Neural cell (in vitro differentiated cells): ENCODE measurements at regions not wholly inside any gene's neighbourhood (a gene's known extent, or its start where the extent isn't known, plus 50 kb on each side); places are given as distances from the start of the nearest gene placed in this dataset.

Experiments
- H2AFZ ChIP-seq: fragments of 200-600, 300-800 bp; sonication (generic), shearing (Covaris generic); 2 replicates; pipeline ENCODE4 v1.6.0; 2014; ENCODE audit warnings: low read depth, mild to moderate bottlenecking, antibody characterized with exemption, low read length, moderate library complexity
- H3F3A ChIP-seq: fragments of 200-600 bp; shearing (Covaris generic); 2 replicates; pipeline ENCODE4 v1.6.1; 2016; ENCODE audit warnings: mild to moderate bottlenecking, moderate library complexity, mixed read lengths, antibody characterized with exemption, low read length; ENCODE audit not compliant: insufficient read depth, poor library complexity, severe bottlenecking
- H3K27ac ChIP-seq: fragments of 200-600, 300-800 bp; sonication (generic), shearing (Covaris generic); 2 replicates; pipeline ENCODE4 v1.5.1; 2014; ENCODE audit warnings: mild to moderate bottlenecking, low read length, moderate library complexity
- H3K27me3 ChIP-seq: fragments of 300-800, 200-600 bp; sonication (generic), shearing (Covaris generic); 2 replicates; pipeline ENCODE4 v1.6.0; 2014; ENCODE audit warnings: mild to moderate bottlenecking, low read depth, low read length, moderate library complexity; ENCODE audit not compliant: insufficient read depth
- H3K36me3 ChIP-seq: fragments of 300-800, 200-600 bp; sonication (generic), shearing (Covaris generic); 2 replicates; pipeline ENCODE4 v1.5.1; 2014; ENCODE audit warnings: mild to moderate bottlenecking, antibody characterized with exemption, low read length, moderate library complexity; ENCODE audit not compliant: insufficient read depth
- H3K4me2 ChIP-seq: fragments of 300-800, 200-600 bp; sonication (generic), shearing (Covaris generic); 2 replicates; pipeline ENCODE4 v1.6.0; 2014; ENCODE audit warnings: mild to moderate bottlenecking, low read length
- H3K4me3 ChIP-seq: fragments of 300-800, 200-600 bp; sonication (generic), shearing (Covaris generic); 2 replicates; pipeline ENCODE4 v1.5.1; 2014; ENCODE audit warnings: mild to moderate bottlenecking, low read length, moderate library complexity
- H3K79me2 ChIP-seq: fragments of 200-600 bp; shearing (Covaris generic); replicated peaks from 2 replicates; pipeline ENCODE4 v1.6.0; 2014; ENCODE audit warnings: mild to moderate bottlenecking, low read length, moderate library complexity; ENCODE audit not compliant: insufficient read depth
- H3K9ac ChIP-seq: fragments of 300-800, 200-600 bp; sonication (generic), shearing (Covaris generic); 2 replicates; pipeline ENCODE4 v1.6.1; 2016; ENCODE audit warnings: mild to moderate bottlenecking, low read length, mixed read lengths
- H3K9me2 ChIP-seq: fragments of 200-600 bp; shearing (Covaris generic); 2 replicates; pipeline ENCODE4 v1.6.1; 2016; ENCODE audit warnings: mild to moderate bottlenecking, low read length, mixed read lengths; ENCODE audit not compliant: insufficient read depth
- H3K9me3 ChIP-seq: fragments of 200-600, 300-800 bp; sonication (generic), shearing (Covaris generic); 2 replicates; pipeline ENCODE4 v1.6.1; 2016; ENCODE audit warnings: mild to moderate bottlenecking, mixed run types, low read length, moderate library complexity, mixed read lengths
- H4K20me1 ChIP-seq: fragments of 200-600 bp; shearing (Covaris generic); 2 replicates; pipeline ENCODE4 v1.6.1; 2016; ENCODE audit warnings: mild to moderate bottlenecking, mixed run types; ENCODE audit not compliant: insufficient read depth
- CTCF ChIP-seq: fragments of 450-650 bp; IDR thresholded peaks from 2 replicates; pipeline ENCODE4 v1.5.1; 2014; ENCODE audit warnings: antibody characterized with exemption, mild to moderate bottlenecking, moderate library complexity; ENCODE audit not compliant: poor library complexity, severe bottlenecking
- EP300 ChIP-seq: fragments of 450-650 bp; conservative IDR thresholded peaks from 2 replicates; pipeline ENCODE4 v1.6.1; 2014; ENCODE audit warnings: antibody characterized with exemption, mild to moderate bottlenecking, moderate library complexity; ENCODE audit not compliant: poor library complexity, severe bottlenecking
- EZH2 ChIP-seq: fragments of 200-600, 300-800 bp; shearing (Covaris generic), sonication (generic); IDR thresholded peaks from 2 replicates; pipeline ENCODE4 v1.6.1; 2014; ENCODE audit warnings: antibody characterized with exemption, low read length, borderline replicate concordance, mild to moderate bottlenecking; ENCODE audit not compliant: insufficient read depth, poor library complexity, severe bottlenecking
- MXI1 ChIP-seq: fragments of 450-650 bp; conservative IDR thresholded peaks from 2 replicates; pipeline ENCODE4 v1.6.1; 2014; ENCODE audit warnings: antibody characterized with exemption, mild to moderate bottlenecking; ENCODE audit not compliant: poor library complexity, severe bottlenecking
- POLR2AphosphoS5 ChIP-seq: IDR thresholded peaks from 2 replicates; pipeline ENCODE4 v1.6.1; 2012
- RAD21 ChIP-seq: fragments of 450-650 bp; conservative IDR thresholded peaks from 2 replicates; pipeline ENCODE4 v1.6.1; 2014; ENCODE audit warnings: antibody characterized with exemption, mild to moderate bottlenecking, moderate library complexity
- REST ChIP-seq: IDR thresholded peaks from 2 replicates; pipeline ENCODE4 v1.6.1; 2012; ENCODE audit warnings: borderline replicate concordance
- SMC3 ChIP-seq: fragments of 450-650 bp; conservative IDR thresholded peaks from 2 replicates; pipeline ENCODE4 v1.6.1; 2014; ENCODE audit warnings: antibody characterized with exemption, mild to moderate bottlenecking, moderate library complexity; ENCODE audit not compliant: poor library complexity
- TAF1 ChIP-seq: IDR thresholded peaks from 2 replicates; pipeline ENCODE4 v1.6.1; 2012; ENCODE audit warnings: low read depth

- H2AFZ ChIP-seq = no peak overlapping the region
- no peak overlapping the region for H3K4me2 ChIP-seq
- TF ChIP-seq SMC3 = no peak
- TF ChIP-seq MXI1 = no peak
- TF ChIP-seq TAF1 = no peak
- no peak overlapping the region for H3K27ac ChIP-seq
- H3K9ac ChIP-seq = no peak overlapping the region
- H4K20me1 ChIP-seq = no peaks in the 10 kb centered on the region
- H3K27me3 ChIP-seq = no peaks in the 10 kb centered on the region
- H3K79me2 ChIP-seq = no peaks in the 10 kb centered on the region
- H3K9me3 ChIP-seq = no peaks in the 10 kb centered on the region
- H3K4me3 ChIP-seq = no peak overlapping the region
- H3F3A ChIP-seq = no peaks in the 10 kb centered on the region
- no peaks in the 10 kb centered on the region for H3K9me2 ChIP-seq
- H3K36me3 ChIP-seq = no peaks in the 10 kb centered on the region
Measured at GRCh38 chr7:155205368-155206317, 92.0 kb upstream of the INSIG1 start.

- Histone ChIP-seq H3K9me3 (no peaks in the 10 kb centered on the region), H3K9ac (no peak overlapping the region), H4K20me1 (no peaks in the 10 kb centered on the region), H3K4me2 (no peak overlapping the region), H3F3A (no peaks in the 10 kb centered on the region), H3K79me2 (no peaks in the 10 kb centered on the region), H3K27me3 (no peaks in the 10 kb centered on the region), H3K36me3 (no peaks in the 10 kb centered on the region), H3K9me2 (no peaks in the 10 kb centered on the region), H3K27ac (no peak overlapping the region), H3K4me3 (no peak overlapping the region), H2AFZ (no peak overlapping the region)
- TF ChIP-seq TAF1 (no peak), EZH2 (no peak), CTCF (no peak), RAD21 (no peak), EP300 (no peak), SMC3 (no peak), REST (no peak), MXI1 (no peak), POLR2AphosphoS5 (no peak)
Measured at GRCh38 chr7:155206318-155207020, 91.2 kb upstream of the INSIG1 start.
